ENCODE measurements at regions not wholly inside any gene's neighbourhood (a gene's known extent, or its start where the extent isn't known, plus 50 kb on each side); places are given as distances from the start of the nearest gene placed in this dataset.

DNA sequence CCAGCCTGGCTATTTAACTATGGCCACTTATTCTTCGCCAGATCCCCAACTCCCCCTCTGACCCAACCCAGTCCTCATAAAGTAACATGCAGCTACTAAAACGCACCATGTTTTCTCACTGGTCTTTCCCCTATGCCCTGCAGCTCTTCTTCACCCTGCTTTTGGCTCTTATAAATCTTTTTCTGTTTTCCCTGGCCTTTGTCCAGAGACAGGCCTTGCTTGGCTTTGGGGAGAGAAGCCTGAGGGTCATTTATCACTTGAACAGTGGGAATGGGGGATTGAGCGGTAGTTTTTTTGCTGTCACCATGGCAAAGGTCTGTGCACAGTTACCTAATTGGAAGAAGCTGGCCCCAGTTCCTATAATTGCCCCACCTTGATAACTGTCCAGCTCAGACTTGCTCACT is 202.9 kb upstream of the NT5C1B start:
- ATAC-seq (peak in 1 of 4 donors; percentile 57), FAIRE-seq (no peak), DNase-seq (no peak)
- WGBS, 2 donors = 65 to 66% methylated on average over 3 of the region's 3 CpGs
- Histone ChIP-seq H3K4me3 (no peak overlapping the region), H3K27me3 (no peaks in the 10 kb centered on the region), H3K9me3 (no peaks in the 10 kb centered on the region), H3K4me1 (peaks cover 0 to 6% (median 0%) of the 10 kb centered on the region in 3 donors), H3K36me3 (no peaks in the 10 kb centered on the region), H3K27ac (no peak overlapping the region)
- TF ChIP-seq CTCF (IDR thresholded peaks at IDR 0.05) = no peak
- intact Hi-C loops (cut with DNase I) = no loop called here

- WGBS, 2 donors = 94 to 98% methylated on average over 9 of the region's 9 CpGs
- intact Hi-C loops (cut with DNase I) = no loop called here
- ATAC-seq = no peak
- Histone ChIP-seq H3K36me3 (no peaks in the 10 kb centered on the region), H3K27me3 (no peaks in the 10 kb centered on the region), H3K4me3 (no peak overlapping the region), H3K9me3 (no peaks in the 10 kb centered on the region), H3K4me1 (peaks cover 0 to 6% (median 0%) of the 10 kb centered on the region in 3 donors), H3K27ac (no peak overlapping the region)
- no peak for FAIRE-seq
- peak in 1 of 6 donors; percentile 32 for DNase-seq
- TF ChIP-seq CTCF (IDR thresholded peaks at IDR 0.05) = no peak
Observed at GRCh38 chr2:18791172-18791797, 201.9 kb upstream of the NT5C1B start.

DNA sequence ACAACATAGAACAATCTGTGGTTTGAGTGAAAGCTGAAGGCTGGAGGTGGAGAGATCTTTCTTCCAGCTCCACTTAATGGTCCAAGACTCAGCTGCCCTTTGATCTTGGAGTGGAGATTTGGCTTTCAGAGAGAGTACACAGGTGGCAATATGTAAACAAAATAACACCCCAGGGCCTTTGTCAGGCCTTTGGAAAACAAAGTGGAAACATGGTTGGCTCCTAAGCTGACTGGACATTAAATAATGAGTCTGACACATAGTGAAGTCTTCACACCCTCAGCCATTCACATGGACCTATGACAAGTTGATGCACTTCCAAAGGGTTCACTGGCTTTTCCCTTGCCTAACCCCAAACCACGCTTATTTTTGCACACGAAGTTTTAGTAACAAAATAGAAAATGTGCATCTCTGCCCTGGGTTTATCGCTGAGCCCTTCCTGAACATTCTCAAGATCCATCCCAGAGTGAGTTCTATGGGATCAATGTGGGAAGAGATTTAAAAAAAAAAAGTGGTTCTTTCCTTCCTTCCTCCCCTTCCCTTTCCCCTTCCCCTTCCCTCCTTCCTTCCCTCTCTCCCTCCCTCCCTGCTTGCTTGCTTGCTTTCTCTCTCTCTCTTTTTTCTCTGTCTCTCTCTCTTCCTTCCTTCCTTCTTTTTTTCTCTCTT is 201.3 kb upstream of the NT5C1B start:
- DNase-seq = no peak
- Histone ChIP-seq H3K4me1 (peaks cover 0 to 6% (median 0%) of the 10 kb centered on the region in 3 donors), H3K27me3 (no peaks in the 10 kb centered on the region), H3K36me3 (no peaks in the 10 kb centered on the region), H3K27ac (no peak overlapping the region), H3K9me3 (no peaks in the 10 kb centered on the region), H3K4me3 (no peak overlapping the region)
- intact Hi-C loops (cut with DNase I) = no loop called here
- no peak for TF ChIP-seq CTCF (IDR thresholded peaks at IDR 0.05)
- ATAC-seq = no peak
- FAIRE-seq = no peak
- 71 to 89% methylated on average over 3 of the region's 3 CpGs for WGBS, 2 donors

- H3K4me3 ChIP-seq = no peak overlapping the region
- DNase-seq (peak in 4 of 6 donors; percentile 30 to 59 (median 44)), ATAC-seq (peak in 2 of 4 donors; percentile 35 to 44), FAIRE-seq (no peak)
- no peaks in the 10 kb centered on the region for H3K36me3 ChIP-seq
- H3K27ac ChIP-seq = no peak overlapping the region
- 64 to 74% methylated on average over 5 of the region's 5 CpGs for WGBS, 2 donors
- intact Hi-C loops (cut with DNase I) = no loop called here
- peaks cover 0 to 6% (median 0%) of the 10 kb centered on the region in 3 donors for H3K4me1 ChIP-seq
- no peak for TF ChIP-seq CTCF (IDR thresholded peaks at IDR 0.05)
- H3K9me3 ChIP-seq = no peaks in the 10 kb centered on the region
- H3K27me3 ChIP-seq = no peaks in the 10 kb centered on the region
Observed at GRCh38 chr2:18788592-18788991, 199.2 kb upstream of the NT5C1B start.

DNA sequence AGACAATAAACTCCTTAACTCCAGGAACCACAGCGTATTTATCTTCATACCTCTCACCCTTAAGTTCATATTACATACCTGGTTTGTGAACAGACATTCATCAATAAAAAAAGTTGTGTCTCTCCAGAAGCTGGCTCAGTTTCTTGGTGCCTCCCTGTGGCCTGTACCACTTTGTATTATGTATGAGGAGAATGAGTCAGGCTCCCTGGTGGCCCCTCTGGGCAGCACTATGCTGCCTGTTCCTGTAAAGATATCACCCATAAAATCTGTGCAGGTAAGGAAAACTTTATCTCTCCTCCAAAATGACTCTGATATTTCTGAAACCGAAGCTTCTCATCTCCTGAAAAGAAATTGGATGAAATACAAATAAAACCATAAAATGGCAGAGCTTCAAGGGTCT is 198.4 kb upstream of the NT5C1B start:
- FAIRE-seq = no peak
- no peak for DNase-seq
- Histone ChIP-seq H3K9me3 (no peaks in the 10 kb centered on the region), H3K27ac (no peak overlapping the region), H3K4me1 (peaks cover 0 to 6% (median 0%) of the 10 kb centered on the region in 3 donors), H3K4me3 (no peak overlapping the region), H3K27me3 (no peaks in the 10 kb centered on the region), H3K36me3 (no peaks in the 10 kb centered on the region)
- WGBS, 2 donors = 92 to 99% methylated on average over 2 of the region's 2 CpGs
- intact Hi-C loops (cut with DNase I) = no loop called here
- no peak for ATAC-seq
- TF ChIP-seq CTCF (IDR thresholded peaks at IDR 0.05) = no peak

Measured in pancreas (tissue), 10 donors.